ENCODE measurements at regions not wholly inside any gene's neighbourhood (a gene's known extent, or its start where the extent isn't known, plus 50 kb on each side); places are given as distances from the start of the nearest gene placed in this dataset.

- peak overlapping the region; percentile 13 for H3K27ac Mint-ChIP-seq
- H3K36me3 Mint-ChIP-seq = no peaks in the 10 kb centered on the region
- no peaks in the 10 kb centered on the region for H3K27me3 Mint-ChIP-seq
- peaks cover 1% of the 10 kb centered on the region for H3K9me3 Mint-ChIP-seq
- peaks cover 22% of the 10 kb centered on the region for H3K4me1 Mint-ChIP-seq
- DNase-seq (ENCODE audit: low spot score in 2 of 2) = no peak
- peak overlapping the region; percentile 3 for H3K4me3 Mint-ChIP-seq
- peak; percentile 38 for ATAC-seq (ENCODE audit: low read depth)
Measured at GRCh38 chr12:89992668-89993451, 284.2 kb upstream of the ATP2B1 start.

GRCh38 chr12:89991807-89992590 lies 283.4 kb upstream of the ATP2B1 start:
- Mint-ChIP-seq H3K27me3 (no peaks in the 10 kb centered on the region), H3K27ac (peak overlapping the region; percentile 13)
- ATAC-seq (ENCODE audit: low read depth) = peak; percentile 46

GRCh38 chr12:89988188-89988915 lies 279.7 kb upstream of the ATP2B1 start:
- Mint-ChIP-seq H3K4me1 (peaks cover 20% of the 10 kb centered on the region), H3K27ac (no peak overlapping the region), H3K9me3 (peaks cover 1% of the 10 kb centered on the region), H3K27me3 (no peaks in the 10 kb centered on the region), H3K4me3 (no peak overlapping the region), H3K36me3 (peaks cover 2% of the 10 kb centered on the region)
- DNase-seq (ENCODE audit: low spot score in 2 of 2) = no peak
- ATAC-seq (ENCODE audit: low read depth) = no peak

More at GRCh38 chr12:89991807-89992590, 283.4 kb upstream of the ATP2B1 start:
- Mint-ChIP-seq H3K36me3 (no peaks in the 10 kb centered on the region), H3K4me1 (peaks cover 22% of the 10 kb centered on the region), H3K4me3 (peak overlapping the region; percentile 32), H3K9me3 (peaks cover 1% of the 10 kb centered on the region)
- no peak for DNase-seq (ENCODE audit: low spot score in 2 of 2)

- no peak for ATAC-seq (ENCODE audit: low read depth)
- DNase-seq (ENCODE audit: low spot score in 2 of 2) = no peak
- Mint-ChIP-seq H3K27me3 (no peaks in the 10 kb centered on the region), H3K27ac (no peak overlapping the region), H3K36me3 (peaks cover 2% of the 10 kb centered on the region), H3K9me3 (no peaks in the 10 kb centered on the region), H3K4me1 (peaks cover 4% of the 10 kb centered on the region), H3K4me3 (no peak overlapping the region)
Measured at GRCh38 chr12:89985935-89986334, 277.3 kb upstream of the ATP2B1 start.

- DNase-seq (ENCODE audit: low spot score in 2 of 2) (no peak), ATAC-seq (ENCODE audit: low read depth) (no peak)
- H3K4me3 Mint-ChIP-seq = no peak overlapping the region
- H3K27me3 Mint-ChIP-seq = no peaks in the 10 kb centered on the region
- peaks cover 2% of the 10 kb centered on the region for H3K36me3 Mint-ChIP-seq
- H3K27ac Mint-ChIP-seq = no peak overlapping the region
- no peaks in the 10 kb centered on the region for H3K9me3 Mint-ChIP-seq
- peaks cover 8% of the 10 kb centered on the region for H3K4me1 Mint-ChIP-seq
Measured at GRCh38 chr12:89984846-89985245, 276.2 kb upstream of the ATP2B1 start.

- Mint-ChIP-seq H3K9me3 (no peaks in the 10 kb centered on the region), H3K36me3 (peaks cover 2% of the 10 kb centered on the region), H3K4me1 (peaks cover 8% of the 10 kb centered on the region), H3K27me3 (no peaks in the 10 kb centered on the region), H3K27ac (no peak overlapping the region), H3K4me3 (no peak overlapping the region)
- peak in 1 of 2 donors; percentile 16 for DNase-seq (ENCODE audit: low spot score in 2 of 2)
- ATAC-seq (ENCODE audit: low read depth) = peak; percentile 99
Measured at GRCh38 chr12:89983622-89984021, 275.0 kb upstream of the ATP2B1 start.

GRCh38 chr12:89980236-89980635 lies 271.6 kb upstream of the ATP2B1 start:
- Mint-ChIP-seq H3K27ac (no peak overlapping the region), H3K27me3 (no peaks in the 10 kb centered on the region), H3K4me1 (peaks cover 11% of the 10 kb centered on the region), H3K4me3 (no peak overlapping the region), H3K9me3 (no peaks in the 10 kb centered on the region), H3K36me3 (peaks cover 2% of the 10 kb centered on the region)
- ATAC-seq (ENCODE audit: low read depth) = no peak
- no peak for DNase-seq (ENCODE audit: low spot score in 2 of 2)

- Mint-ChIP-seq H3K27me3 (no peaks in the 10 kb centered on the region), H3K36me3 (no peaks in the 10 kb centered on the region), H3K27ac (no peak overlapping the region), H3K4me1 (peaks cover 11% of the 10 kb centered on the region), H3K4me3 (no peak overlapping the region), H3K9me3 (peaks cover 1% of the 10 kb centered on the region)
- DNase-seq (ENCODE audit: low spot score in 2 of 2) = no peak
- no peak for ATAC-seq (ENCODE audit: low read depth)
Measured at GRCh38 chr12:89977405-89978085, 268.9 kb upstream of the ATP2B1 start.

GRCh38 chr12:89976866-89977265 lies 268.2 kb upstream of the ATP2B1 start:
- Mint-ChIP-seq H3K36me3 (no peaks in the 10 kb centered on the region), H3K27ac (no peak overlapping the region), H3K27me3 (no peaks in the 10 kb centered on the region), H3K4me1 (peaks cover 11% of the 10 kb centered on the region), H3K4me3 (no peak overlapping the region), H3K9me3 (peaks cover 1% of the 10 kb centered on the region)
- no peak for ATAC-seq (ENCODE audit: low read depth)
- DNase-seq (ENCODE audit: low spot score in 2 of 2) = no peak

GRCh38 chr12:89975574-89975973 lies 266.9 kb upstream of the ATP2B1 start:
- DNase-seq (ENCODE audit: low spot score in 2 of 2) (no peak), ATAC-seq (ENCODE audit: low read depth) (no peak)
- Mint-ChIP-seq H3K4me1 (peaks cover 15% of the 10 kb centered on the region), H3K36me3 (no peaks in the 10 kb centered on the region), H3K27me3 (no peaks in the 10 kb centered on the region), H3K9me3 (peaks cover 1% of the 10 kb centered on the region), H3K27ac (no peak overlapping the region), H3K4me3 (no peak overlapping the region)

GRCh38 chr12:89971880-89972279 lies 263.2 kb upstream of the ATP2B1 start:
- Mint-ChIP-seq H3K4me1 (peaks cover 16% of the 10 kb centered on the region), H3K4me3 (no peak overlapping the region), H3K9me3 (peaks cover 1% of the 10 kb centered on the region), H3K27me3 (no peaks in the 10 kb centered on the region), H3K36me3 (no peaks in the 10 kb centered on the region), H3K27ac (no peak overlapping the region)
- DNase-seq (ENCODE audit: low spot score in 2 of 2) (no peak), ATAC-seq (ENCODE audit: low read depth) (no peak)

GRCh38 chr12:89970722-89971121 lies 262.1 kb upstream of the ATP2B1 start:
- H3K4me1 Mint-ChIP-seq = peaks cover 20% of the 10 kb centered on the region
- no peaks in the 10 kb centered on the region for H3K27me3 Mint-ChIP-seq
- peaks cover 1% of the 10 kb centered on the region for H3K9me3 Mint-ChIP-seq
- H3K36me3 Mint-ChIP-seq = no peaks in the 10 kb centered on the region
- DNase-seq (ENCODE audit: low spot score in 2 of 2) (no peak), ATAC-seq (ENCODE audit: low read depth) (no peak)
- H3K27ac Mint-ChIP-seq = no peak overlapping the region
- no peak overlapping the region for H3K4me3 Mint-ChIP-seq

- Mint-ChIP-seq H3K36me3 (no peaks in the 10 kb centered on the region), H3K27me3 (no peaks in the 10 kb centered on the region), H3K9me3 (no peaks in the 10 kb centered on the region), H3K27ac (no peak overlapping the region), H3K4me1 (peaks cover 14% of the 10 kb centered on the region), H3K4me3 (no peak overlapping the region)
- no peak for DNase-seq (ENCODE audit: low spot score in 2 of 2)
- no peak for ATAC-seq (ENCODE audit: low read depth)
Measured at GRCh38 chr12:89969093-89969492, 260.5 kb upstream of the ATP2B1 start.
